HEK293 (cell line): ENCODE measurements at regions not wholly inside any gene's neighbourhood (a gene's known extent, or its start where the extent isn't known, plus 50 kb on each side); places are given as distances from the start of the nearest gene placed in this dataset.

Source experiments
- CTCF ChIA-PET: fragments of 350-600 bp; formaldehyde crosslinking; extraction: SDS; loops from one replicate; lab custom pipeline; 2021; ENCODE audit warnings: antibody characterized with exemption; lab: Yijun Ruan, JAX
- POLR2A ChIA-PET: fragments of 300-600 bp; formaldehyde crosslinking; extraction: SDS; loops from one replicate; lab custom pipeline; 2020; ENCODE audit warnings: antibody characterized with exemption, inconsistent platforms; lab: Yijun Ruan, JAX
- H3K27ac ChIP-seq: fragments of 200-500 bp; sonication (Bioruptor generic); 2 replicates; pipeline ENCODE4 v1.5.1; 2014; ENCODE audit warnings: low read depth, low read length, control low read depth, inconsistent platforms; ENCODE audit errors: extremely low read depth
- H3K36me3 ChIP-seq, 2 experiments: fragments of 200-500 bp in 1 of 2; sonication (Bioruptor generic) in 1 of 2; 1 replicate in 1 of 2; 2 replicates in 1 of 2; pipeline ENCODE4 v1.5.1; 2014 to 2017; ENCODE audit warnings: inconsistent platforms in 2 of 2, low read length in 2 of 2; ENCODE audit not compliant: control insufficient read depth in 2 of 2, insufficient read depth in 1 of 2
- H3K4me1 ChIP-seq: fragments of 200-500 bp; sonication (Bioruptor generic); 2 replicates; pipeline ENCODE4 v1.5.1; 2014; ENCODE audit warnings: mild to moderate bottlenecking, low read length, inconsistent platforms; ENCODE audit not compliant: control insufficient read depth, insufficient read depth
- H3K4me3 ChIP-seq: 2 replicates; pipeline ENCODE4 v1.5.1; 2011; ENCODE audit warnings: low read depth, mild to moderate bottlenecking, control low read depth, low read length, moderate library complexity
- H3K9me3 ChIP-seq: fragments of 200-500 bp; sonication (Bioruptor generic); 2 replicates; pipeline ENCODE4 v1.5.1; 2014; ENCODE audit warnings: low read depth, low read length, inconsistent platforms; ENCODE audit not compliant: control insufficient read depth, insufficient read depth
- BCL11A ChIP-seq: fragments of 450-650 bp; formaldehyde crosslinking; IDR thresholded peaks from 2 replicates; pipeline ENCODE4 v1.5.1; 2016; ENCODE audit warnings: low read depth, missing biosample characterization, missing genetic modification characterization
- GLI2 ChIP-seq: fragments of 450-650 bp; formaldehyde crosslinking; IDR thresholded peaks from 2 replicates; pipeline ENCODE4; 2017; ENCODE audit warnings: missing biosample characterization, missing genetic modification characterization, low read depth, borderline replicate concordance
- GLI4 ChIP-seq: fragments of 450-650 bp; formaldehyde crosslinking; IDR thresholded peaks from 2 replicates; pipeline ENCODE4 v1.5.1; 2016; ENCODE audit warnings: missing biosample characterization, missing genetic modification characterization
- KLF10 ChIP-seq: fragments of 450-650 bp; IDR thresholded peaks from 2 replicates; pipeline ENCODE4 v1.5.1; 2018; ENCODE audit warnings: missing biosample characterization, mild to moderate bottlenecking, missing genetic modification characterization
- OVOL3 ChIP-seq: fragments of 450-650 bp; formaldehyde crosslinking; IDR thresholded peaks from 2 replicates; pipeline ENCODE4 v1.5.1; 2016; ENCODE audit warnings: missing biosample characterization, missing genetic modification characterization
- SCRT1 ChIP-seq: fragments of 450-650 bp; formaldehyde crosslinking; IDR thresholded peaks from 2 replicates; pipeline ENCODE4 v1.5.1; 2016; ENCODE audit warnings: missing biosample characterization, missing genetic modification characterization, borderline replicate concordance
- YY1 ChIP-seq: fragments of 450-650 bp; formaldehyde crosslinking; IDR thresholded peaks from 2 replicates; pipeline ENCODE4 v1.5.1; 2018; ENCODE audit warnings: missing biosample characterization, missing genetic modification characterization
- ZBTB1 ChIP-seq: fragments of 450-650 bp; formaldehyde crosslinking; IDR thresholded peaks from 2 replicates; pipeline ENCODE4 v1.5.1; 2016; ENCODE audit warnings: missing biosample characterization, missing genetic modification characterization
- ZEB2 ChIP-seq: fragments of 450-650 bp; formaldehyde crosslinking; IDR thresholded peaks from 2 replicates; pipeline ENCODE4 v1.5.1; 2016; ENCODE audit warnings: missing biosample characterization, missing genetic modification characterization
- ZIC2 ChIP-seq: fragments of 450-650 bp; formaldehyde crosslinking; IDR thresholded peaks from 2 replicates; pipeline ENCODE4 v1.5.1; 2016; ENCODE audit warnings: missing biosample characterization, missing genetic modification characterization
- ZNF132 ChIP-seq: fragments of 450-650 bp; formaldehyde crosslinking; IDR thresholded peaks from 2 replicates; pipeline ENCODE4 v1.5.1; 2017; ENCODE audit warnings: missing biosample characterization, missing genetic modification characterization, borderline replicate concordance
- ZNF223 ChIP-seq: fragments of 450-650 bp; formaldehyde crosslinking; IDR thresholded peaks from 2 replicates; pipeline ENCODE4 v1.5.1; 2016; ENCODE audit warnings: missing biosample characterization, missing genetic modification characterization
- ZNF404 ChIP-seq: fragments of 450-650 bp; formaldehyde crosslinking; IDR thresholded peaks from 2 replicates; pipeline ENCODE4 v1.5.1; 2017; ENCODE audit warnings: missing biosample characterization, missing genetic modification characterization
- ZNF423 ChIP-seq: fragments of 450-650 bp; formaldehyde crosslinking; IDR thresholded peaks from 2 replicates; pipeline ENCODE4 v1.5.1; 2016; ENCODE audit warnings: missing biosample characterization, missing genetic modification characterization
- ZNF530 ChIP-seq: fragments of 450-650 bp; formaldehyde crosslinking; IDR thresholded peaks from 2 replicates; pipeline ENCODE4 v1.5.1; 2016; ENCODE audit warnings: low read depth, missing biosample characterization, missing genetic modification characterization
- ZNF561 ChIP-seq: fragments of 450-650 bp; IDR thresholded peaks from 2 replicates; pipeline ENCODE4 v1.5.1; 2018; ENCODE audit warnings: missing biosample characterization, missing genetic modification characterization, borderline replicate concordance
- ZNF571 ChIP-seq: fragments of 450-650 bp; formaldehyde crosslinking; IDR thresholded peaks from 2 replicates; pipeline ENCODE4 v1.5.0; 2017; ENCODE audit warnings: missing biosample characterization, missing genetic modification characterization
- ZNF747 ChIP-seq: fragments of 450-650 bp; formaldehyde crosslinking; IDR thresholded peaks from 2 replicates; pipeline ENCODE4 v1.5.1; 2016; ENCODE audit warnings: missing biosample characterization, missing genetic modification characterization
- ZNF776 ChIP-seq: fragments of 450-650 bp; formaldehyde crosslinking; IDR thresholded peaks from 2 replicates; pipeline ENCODE4 v1.5.0; 2017; ENCODE audit warnings: missing biosample characterization, missing genetic modification characterization, borderline replicate concordance
- ZNF777 ChIP-seq: fragments of 450-650 bp; formaldehyde crosslinking; IDR thresholded peaks from 2 replicates; pipeline ENCODE4 v1.5.1; 2017; ENCODE audit warnings: missing biosample characterization, missing genetic modification characterization, borderline replicate concordance
- TF ChIP-seq, protein P1 (sequence below): fragments of 450-650 bp; formaldehyde crosslinking; IDR thresholded peaks from 2 replicates; pipeline ENCODE4 v1.5.1; 2016; ENCODE audit warnings: missing biosample characterization, missing genetic modification characterization, borderline replicate concordance
- TF ChIP-seq, protein P2 (sequence below): fragments of 450-650 bp; formaldehyde crosslinking; IDR thresholded peaks from 2 replicates; pipeline ENCODE4 v1.5.1; 2016; ENCODE audit warnings: missing biosample characterization, missing genetic modification characterization
- TF ChIP-seq, protein P3 (sequence below): fragments of 450-650 bp; formaldehyde crosslinking; IDR thresholded peaks from 2 replicates; pipeline ENCODE4 v1.5.1; 2016; ENCODE audit warnings: missing biosample characterization, missing genetic modification characterization
- TF ChIP-seq, protein P4 (sequence below): fragments of 450-650 bp; formaldehyde crosslinking; IDR thresholded peaks from 2 replicates; pipeline ENCODE4 v1.5.1; 2017; ENCODE audit warnings: missing biosample characterization, missing genetic modification characterization

DNA sequence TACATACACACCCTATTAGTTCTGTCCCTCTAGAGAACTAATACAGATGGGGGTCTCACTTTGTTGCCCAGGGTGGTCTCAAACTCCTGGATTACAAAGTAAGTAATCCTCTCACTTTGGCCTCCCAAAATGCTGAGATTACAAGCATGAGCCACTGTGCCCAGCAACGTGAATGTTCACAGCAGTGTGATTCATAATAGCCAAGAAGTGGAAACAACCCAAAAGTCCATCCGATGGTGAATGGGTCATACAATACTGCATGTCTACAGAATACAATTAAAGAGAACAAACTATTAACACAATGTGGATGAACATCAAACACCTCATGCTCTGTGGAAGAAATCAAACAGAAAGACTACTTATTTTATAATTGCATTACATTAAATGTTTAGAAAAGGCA, 57.3 kb upstream of the SYNE2 start:
- H3K36me3 ChIP-seq = no peaks in the 10 kb centered on the region
- TF ChIP-seq SCRT1 (tag by site-specific recombination) (no peak), KLF10 (no peak), BCL11A (tag by site-specific recombination) (no peak), GLI4 (tag by site-specific recombination) (no peak), ZNF777 (tag by site-specific recombination) (no peak), ZNF423 (tag by site-specific recombination) (no peak), ZNF747 (tag by site-specific recombination) (no peak), ZNF530 (no peak), ZNF776 (no peak), ZIC2 (tag by site-specific recombination) (no peak), ZNF404 (tag by site-specific recombination) (no peak), ZEB2 (tag by site-specific recombination) (no peak), ZNF571 (tag by site-specific recombination) (no peak), ZBTB1 (tag by site-specific recombination) (no peak), OVOL3 (tag by site-specific recombination) (no peak), YY1 (tag by site-specific recombination) (no peak), ZNF132 (no peak), GLI2 (no peak)
- TF ChIP-seq, protein P1, sequence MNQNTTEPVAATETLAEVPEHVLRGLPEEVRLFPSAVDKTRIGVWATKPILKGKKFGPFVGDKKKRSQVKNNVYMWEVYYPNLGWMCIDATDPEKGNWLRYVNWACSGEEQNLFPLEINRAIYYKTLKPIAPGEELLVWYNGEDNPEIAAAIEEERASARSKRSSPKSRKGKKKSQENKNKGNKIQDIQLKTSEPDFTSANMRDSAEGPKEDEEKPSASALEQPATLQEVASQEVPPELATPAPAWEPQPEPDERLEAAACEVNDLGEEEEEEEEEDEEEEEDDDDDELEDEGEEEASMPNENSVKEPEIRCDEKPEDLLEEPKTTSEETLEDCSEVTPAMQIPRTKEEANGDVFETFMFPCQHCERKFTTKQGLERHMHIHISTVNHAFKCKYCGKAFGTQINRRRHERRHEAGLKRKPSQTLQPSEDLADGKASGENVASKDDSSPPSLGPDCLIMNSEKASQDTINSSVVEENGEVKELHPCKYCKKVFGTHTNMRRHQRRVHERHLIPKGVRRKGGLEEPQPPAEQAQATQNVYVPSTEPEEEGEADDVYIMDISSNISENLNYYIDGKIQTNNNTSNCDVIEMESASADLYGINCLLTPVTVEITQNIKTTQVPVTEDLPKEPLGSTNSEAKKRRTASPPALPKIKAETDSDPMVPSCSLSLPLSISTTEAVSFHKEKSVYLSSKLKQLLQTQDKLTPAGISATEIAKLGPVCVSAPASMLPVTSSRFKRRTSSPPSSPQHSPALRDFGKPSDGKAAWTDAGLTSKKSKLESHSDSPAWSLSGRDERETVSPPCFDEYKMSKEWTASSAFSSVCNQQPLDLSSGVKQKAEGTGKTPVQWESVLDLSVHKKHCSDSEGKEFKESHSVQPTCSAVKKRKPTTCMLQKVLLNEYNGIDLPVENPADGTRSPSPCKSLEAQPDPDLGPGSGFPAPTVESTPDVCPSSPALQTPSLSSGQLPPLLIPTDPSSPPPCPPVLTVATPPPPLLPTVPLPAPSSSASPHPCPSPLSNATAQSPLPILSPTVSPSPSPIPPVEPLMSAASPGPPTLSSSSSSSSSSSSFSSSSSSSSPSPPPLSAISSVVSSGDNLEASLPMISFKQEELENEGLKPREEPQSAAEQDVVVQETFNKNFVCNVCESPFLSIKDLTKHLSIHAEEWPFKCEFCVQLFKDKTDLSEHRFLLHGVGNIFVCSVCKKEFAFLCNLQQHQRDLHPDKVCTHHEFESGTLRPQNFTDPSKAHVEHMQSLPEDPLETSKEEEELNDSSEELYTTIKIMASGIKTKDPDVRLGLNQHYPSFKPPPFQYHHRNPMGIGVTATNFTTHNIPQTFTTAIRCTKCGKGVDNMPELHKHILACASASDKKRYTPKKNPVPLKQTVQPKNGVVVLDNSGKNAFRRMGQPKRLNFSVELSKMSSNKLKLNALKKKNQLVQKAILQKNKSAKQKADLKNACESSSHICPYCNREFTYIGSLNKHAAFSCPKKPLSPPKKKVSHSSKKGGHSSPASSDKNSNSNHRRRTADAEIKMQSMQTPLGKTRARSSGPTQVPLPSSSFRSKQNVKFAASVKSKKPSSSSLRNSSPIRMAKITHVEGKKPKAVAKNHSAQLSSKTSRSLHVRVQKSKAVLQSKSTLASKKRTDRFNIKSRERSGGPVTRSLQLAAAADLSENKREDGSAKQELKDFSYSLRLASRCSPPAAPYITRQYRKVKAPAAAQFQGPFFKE (tag by site-specific recombination) = no peak
- TF ChIP-seq, protein P2, sequence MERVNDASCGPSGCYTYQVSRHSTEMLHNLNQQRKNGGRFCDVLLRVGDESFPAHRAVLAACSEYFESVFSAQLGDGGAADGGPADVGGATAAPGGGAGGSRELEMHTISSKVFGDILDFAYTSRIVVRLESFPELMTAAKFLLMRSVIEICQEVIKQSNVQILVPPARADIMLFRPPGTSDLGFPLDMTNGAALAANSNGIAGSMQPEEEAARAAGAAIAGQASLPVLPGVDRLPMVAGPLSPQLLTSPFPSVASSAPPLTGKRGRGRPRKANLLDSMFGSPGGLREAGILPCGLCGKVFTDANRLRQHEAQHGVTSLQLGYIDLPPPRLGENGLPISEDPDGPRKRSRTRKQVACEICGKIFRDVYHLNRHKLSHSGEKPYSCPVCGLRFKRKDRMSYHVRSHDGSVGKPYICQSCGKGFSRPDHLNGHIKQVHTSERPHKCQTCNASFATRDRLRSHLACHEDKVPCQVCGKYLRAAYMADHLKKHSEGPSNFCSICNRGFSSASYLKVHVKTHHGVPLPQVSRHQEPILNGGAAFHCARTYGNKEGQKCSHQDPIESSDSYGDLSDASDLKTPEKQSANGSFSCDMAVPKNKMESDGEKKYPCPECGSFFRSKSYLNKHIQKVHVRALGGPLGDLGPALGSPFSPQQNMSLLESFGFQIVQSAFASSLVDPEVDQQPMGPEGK = no peak
- H3K4me3 ChIP-seq = no peak overlapping the region
- H3K27ac ChIP-seq = no peak overlapping the region
- ChIA-PET POLR2A (no interaction called here), CTCF (interaction anchor here (0.6 kb wide), 1 partner anchor 26 kb away, joined by 3 read pairs; no protein-coding TSS in a partner anchor)
- H3K4me1 ChIP-seq = no peaks in the 10 kb centered on the region; the same call in 1 of the 2 replicates
- H3K9me3 ChIP-seq = no peaks in the 10 kb centered on the region

DNA sequence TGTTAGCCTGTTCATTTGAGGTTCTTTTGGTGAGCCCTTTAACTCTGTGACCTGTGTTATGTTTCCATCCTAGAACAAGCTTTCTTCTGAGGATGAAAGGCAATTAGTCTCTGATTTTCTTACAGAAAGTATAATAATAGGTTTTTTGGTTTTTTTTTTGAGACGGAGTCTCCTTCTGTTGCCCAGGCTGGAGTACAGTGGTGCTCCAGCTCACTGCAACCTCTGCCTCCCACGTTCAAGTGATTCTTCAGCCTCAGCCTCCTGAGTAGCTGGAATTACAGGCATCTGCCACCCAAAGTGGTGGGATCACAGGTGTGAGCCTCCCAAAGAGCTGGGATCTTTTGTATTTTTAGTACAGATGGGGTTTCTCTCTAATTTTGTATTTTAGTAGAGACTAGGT, 52.7 kb upstream of the SYNE2 start:
- ChIA-PET CTCF (interaction anchor here (0.7 to 3.7 kb wide), 9 partner anchors 31 to 512 kb away, joined by 3 to 26 read pairs (median 3); partner anchors contain the start of gene ESR2), POLR2A (no interaction called here)
- H3K36me3 ChIP-seq = no peaks in the 10 kb centered on the region
- no peaks in the 10 kb centered on the region for H3K9me3 ChIP-seq
- H3K4me3 ChIP-seq = no peak overlapping the region
- H3K27ac ChIP-seq = no peak overlapping the region
- no peaks in the 10 kb centered on the region; the same call in 1 of the 2 replicates for H3K4me1 ChIP-seq
- TF ChIP-seq ZNF561 (tag by site-specific recombination) = no peak
- TF ChIP-seq, protein P3, sequence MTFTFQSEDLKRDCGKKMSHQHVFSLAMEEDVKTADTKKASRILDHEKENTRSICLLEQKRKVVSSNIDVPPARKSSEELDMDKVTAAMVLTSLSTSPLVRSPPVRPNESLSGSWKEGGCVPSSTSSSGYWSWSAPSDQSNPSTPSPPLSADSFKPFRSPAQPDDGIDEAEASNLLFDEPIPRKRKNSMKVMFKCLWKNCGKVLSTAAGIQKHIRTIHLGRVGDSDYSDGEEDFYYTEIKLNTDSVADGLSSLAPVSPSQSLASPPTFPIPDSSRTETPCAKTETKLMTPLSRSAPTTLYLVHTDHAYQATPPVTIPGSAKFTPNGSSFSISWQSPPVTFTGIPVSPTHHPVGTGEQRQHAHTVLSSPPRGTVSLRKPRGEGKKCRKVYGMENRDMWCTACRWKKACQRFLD = no peak
- no peak for TF ChIP-seq ZNF223 (tag by site-specific recombination)
- TF ChIP-seq, protein P4, sequence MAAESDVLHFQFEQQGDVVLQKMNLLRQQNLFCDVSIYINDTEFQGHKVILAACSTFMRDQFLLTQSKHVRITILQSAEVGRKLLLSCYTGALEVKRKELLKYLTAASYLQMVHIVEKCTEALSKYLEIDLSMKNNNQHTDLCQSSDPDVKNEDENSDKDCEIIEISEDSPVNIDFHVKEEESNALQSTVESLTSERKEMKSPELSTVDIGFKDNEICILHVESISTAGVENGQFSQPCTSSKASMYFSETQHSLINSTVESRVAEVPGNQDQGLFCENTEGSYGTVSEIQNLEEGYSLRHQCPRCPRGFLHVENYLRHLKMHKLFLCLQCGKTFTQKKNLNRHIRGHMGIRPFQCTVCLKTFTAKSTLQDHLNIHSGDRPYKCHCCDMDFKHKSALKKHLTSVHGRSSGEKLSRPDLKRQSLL (tag by site-specific recombination) = no peak
